IMR-90 (cell line): ENCODE measurements at regions not wholly inside any gene's neighbourhood (a gene's known extent, or its start where the extent isn't known, plus 50 kb on each side); places are given as distances from the start of the nearest gene placed in this dataset.

Source experiments
- ATAC-seq: fragments of 200-7000 bp; cut with Tn5 transposase; 2 replicates; pipeline ENCODE4 v1.9.1; 2020; ENCODE audit warnings: low read depth, mild to moderate bottlenecking, moderate library complexity
- BruUV-seq: library from RNA; stranded (reverse); fragments of 400-500 nt; replicated peaks from 2 replicates; lab custom pipeline; 2021; lab: Mats Ljungman, UMichigan
- CTCF ChIA-PET: fragments of 300-600 bp; formaldehyde crosslinking; extraction: SDS; loops from one replicate; lab custom pipeline; 2021; ENCODE audit warnings: antibody characterized with exemption; lab: Yijun Ruan, JAX
- POLR2A ChIA-PET: fragments of 300-600 bp; sonication (Branson Sonifier 250); formaldehyde crosslinking; loops from one replicate; lab custom pipeline; 2022; ENCODE audit warnings: antibody characterized with exemption; ENCODE audit not compliant: unreplicated experiment; lab: Charles Lee
- DNase-seq: peaks from one replicate; pipeline ENCODE4 v3.0.0; 2013
- H2AFZ ChIP-seq: replicated peaks from 2 replicates; pipeline ENCODE3; 2013; ENCODE audit warnings: low read length, mild to moderate bottlenecking; ENCODE audit not compliant: poor library complexity
- H2AK5ac ChIP-seq: 2 replicates; pipeline ENCODE4 v1.6.1; 2013; ENCODE audit warnings: low read depth, low read length, inconsistent platforms
- H2AK9ac ChIP-seq: replicated peaks from 2 replicates; pipeline ENCODE3; 2013; ENCODE audit warnings: mild to moderate bottlenecking, low read depth, low read length, moderate library complexity; ENCODE audit not compliant: poor library complexity
- H2BK120ac ChIP-seq: 2 replicates; pipeline ENCODE4 v1.6.1; 2013; ENCODE audit warnings: low read depth, low read length, inconsistent platforms
- H2BK15ac ChIP-seq: 3 replicates; pipeline ENCODE4 v1.6.1; 2013; ENCODE audit warnings: low read depth, low read length, inconsistent platforms
- H2BK20ac ChIP-seq: 2 replicates; pipeline ENCODE4 v1.6.1; 2013; ENCODE audit warnings: low read depth, mild to moderate bottlenecking, inconsistent platforms, low read length, moderate library complexity
- H2BK5ac ChIP-seq: 2 replicates; pipeline ENCODE4 v1.6.1; 2013; ENCODE audit warnings: mild to moderate bottlenecking, low read depth, low read length, inconsistent platforms; ENCODE audit not compliant: poor library complexity, severe bottlenecking
- H3K14ac ChIP-seq: replicated peaks from 2 replicates; pipeline ENCODE4 v1.6.1; 2013; ENCODE audit warnings: low read depth, low read length, inconsistent platforms
- H3K18ac ChIP-seq: 2 replicates; pipeline ENCODE4 v1.6.1; 2013; ENCODE audit warnings: low read depth, low read length, control low read depth
- H3K23ac ChIP-seq: 2 replicates; pipeline ENCODE4 v1.6.1; 2013; ENCODE audit warnings: low read depth, low read length, inconsistent platforms
- H3K27ac ChIP-seq: 2 replicates; pipeline ENCODE4 v1.5.1; 2013; ENCODE audit warnings: mild to moderate bottlenecking, control low read depth, low read length; ENCODE audit not compliant: insufficient read depth
- H3K27me3 ChIP-seq: 2 replicates; pipeline ENCODE4 v1.6.1; 2013; ENCODE audit warnings: low read length; ENCODE audit not compliant: control insufficient read depth, insufficient read depth
- H3K36me3 ChIP-seq: 2 replicates; pipeline ENCODE4 v1.6.1; 2013; ENCODE audit warnings: low read length, mixed read lengths; ENCODE audit not compliant: control insufficient read depth, insufficient read depth
- H3K4ac ChIP-seq: 2 replicates; pipeline ENCODE4 v1.6.1; 2013; ENCODE audit warnings: low read depth, low read length, inconsistent platforms
- H3K4me1 ChIP-seq: 2 replicates; pipeline ENCODE4 v1.6.1; 2013; ENCODE audit warnings: low read length, mixed read lengths; ENCODE audit not compliant: control insufficient read depth, insufficient read depth
- H3K4me2 ChIP-seq: 2 replicates; pipeline ENCODE4 v1.6.1; 2013; ENCODE audit warnings: low read depth, mild to moderate bottlenecking, control low read depth, low read length, moderate library complexity
- H3K4me3 ChIP-seq: 2 replicates; pipeline ENCODE4 v1.5.1; 2013; ENCODE audit warnings: low read depth, mild to moderate bottlenecking, control low read depth, low read length, moderate library complexity; ENCODE audit not compliant: insufficient read depth
- H3K56ac ChIP-seq: 2 replicates; pipeline ENCODE4 v1.6.1; 2013; ENCODE audit warnings: low read length, inconsistent platforms; ENCODE audit not compliant: insufficient read depth; ENCODE audit errors: extremely low read depth
- H3K79me1 ChIP-seq, 2 experiments: 2 replicates each; pipeline ENCODE4 v1.6.1; 2013; ENCODE audit warnings: low read length in 2 of 2, inconsistent platforms in 1 of 2, low read depth in 1 of 2
- H3K9ac ChIP-seq: 2 replicates; pipeline ENCODE4 v1.6.1; 2013; ENCODE audit warnings: low read depth, low read length, control low read depth
- H3K9me1 ChIP-seq: 2 replicates; pipeline ENCODE4 v1.6.1; 2013; ENCODE audit warnings: low read length, inconsistent platforms; ENCODE audit not compliant: insufficient read depth
- H3K9me3 ChIP-seq: 2 replicates; pipeline ENCODE4 v1.6.1; 2013; ENCODE audit warnings: low read length; ENCODE audit not compliant: control insufficient read depth, insufficient read depth
- H4K20me1 ChIP-seq: 2 replicates; pipeline ENCODE4 v1.6.1; 2013; ENCODE audit warnings: low read length, inconsistent platforms; ENCODE audit not compliant: insufficient read depth
- H4K5ac ChIP-seq: 2 replicates; pipeline ENCODE4 v1.6.1; 2013; ENCODE audit warnings: mild to moderate bottlenecking, low read depth, low read length, control low read depth
- H4K8ac ChIP-seq, 2 experiments: 2 replicates each; pipeline ENCODE4 v1.6.1; 2013; ENCODE audit warnings: low read depth in 2 of 2, low read length in 2 of 2, control low read depth in 1 of 2, inconsistent platforms in 1 of 2
- H4K91ac ChIP-seq: 2 replicates; pipeline ENCODE4 v1.6.1; 2013; ENCODE audit warnings: low read depth, low read length, inconsistent platforms; ENCODE audit not compliant: insufficient read depth
- CEBPB ChIP-seq: IDR thresholded peaks from 2 replicates; pipeline ENCODE4 v1.6.1; 2012; ENCODE audit warnings: low read depth, low read length, improper control_type of control experiment
- ELK1 ChIP-seq: fragments of 150-350 bp; IDR thresholded peaks from 2 replicates; pipeline ENCODE4 v1.6.1; 2016; ENCODE audit warnings: low read depth, mild to moderate bottlenecking, low read length, moderate library complexity, borderline replicate concordance
- FOS ChIP-seq: fragments of 150-350 bp; IDR thresholded peaks from 2 replicates; pipeline ENCODE4 v1.6.1; 2016; ENCODE audit warnings: low read depth, low read length
- MAFK ChIP-seq: IDR thresholded peaks from 2 replicates; pipeline ENCODE4 v1.6.1; 2012; ENCODE audit warnings: low read depth, low read length, improper control_type of control experiment
- MAZ ChIP-seq: IDR thresholded peaks from 2 replicates; pipeline ENCODE4 v1.6.1; 2012; ENCODE audit warnings: low read depth, mild to moderate bottlenecking, low read length, improper control_type of control experiment, moderate library complexity, borderline replicate concordance
- MXI1 ChIP-seq: IDR thresholded peaks from 2 replicates; pipeline ENCODE4 v1.6.1; 2012; ENCODE audit warnings: low read depth, mild to moderate bottlenecking, low read length, moderate library complexity, borderline replicate concordance
- RAD21 ChIP-seq: IDR thresholded peaks from 2 replicates; pipeline ENCODE4 v1.6.1; 2012; ENCODE audit warnings: low read length, improper control_type of control experiment
- RCOR1 ChIP-seq: IDR thresholded peaks from 2 replicates; pipeline ENCODE4 v1.6.1; 2012; ENCODE audit warnings: mild to moderate bottlenecking, low read length, improper control_type of control experiment; ENCODE audit not compliant: insufficient replicate concordance
- SMC3 ChIP-seq: fragments of 150-350 bp; IDR thresholded peaks from 2 replicates; pipeline ENCODE4 v1.6.1; 2016; ENCODE audit warnings: low read depth, mild to moderate bottlenecking, antibody characterized with exemption, low read length, moderate library complexity
- USF2 ChIP-seq: fragments of 150-350 bp; IDR thresholded peaks from 2 replicates; pipeline ENCODE4 v1.6.1; 2017; ENCODE audit warnings: mild to moderate bottlenecking, antibody characterized with exemption, low read length, low read depth
- WGBS, 2 experiments: methylation state at CpG; one replicate each; pipeline versions ENCODE4 v1.1.5 to v1.1.7; 2013; ENCODE audit warnings: missing lambda C conversion rate in 2 of 2; ENCODE audit not compliant: insufficient read length in 1 of 2; ENCODE audit errors: extremely low coverage in 2 of 2; 5-methylcytosine and 5-hydroxymethylcytosine counted together
- dilution Hi-C: fragments of 300-500 bp; cut with HindIII; formaldehyde crosslinking; loops from one replicate; pipeline ENCODE4 v1.14.3; 2018; ENCODE audit warnings: low sequenced_read_pairs; ENCODE audit not compliant: unreplicated experiment
- in situ Hi-C: fragments of 300-500 bp; cut with MboI; formaldehyde crosslinking; loops from 3 replicates; pipeline ENCODE4 v1.14.3; 2019; ENCODE audit warnings: low sequenced_read_pairs, inconsistent platforms, mixed read lengths
- intact Hi-C: fragments of 100-400 bp; cut with micrococcal nuclease; formaldehyde crosslinking; loops from 2 replicates; pipeline ENCODE4 v1.10.0; 2022
- TF ChIP-seq, protein P1 (sequence below): conservative IDR thresholded peaks from 2 replicates; pipeline ENCODE4 v1.5.1; 2012; ENCODE audit warnings: mild to moderate bottlenecking, low read depth, low read length, improper control_type of control experiment

- H3K56ac ChIP-seq, result no peak overlapping the region
- no peak overlapping the region for H3K18ac ChIP-seq
- no peak overlapping the region for H2AK9ac ChIP-seq
- intact Hi-C loops (no loop called here), in situ Hi-C loops (no loop called here), dilution Hi-C loops (no loop called here)
- DNase-seq, result no peak
- H3K36me3 ChIP-seq, result no peaks in the 10 kb centered on the region
- H2AFZ ChIP-seq, result no peak overlapping the region
- H3K9me1 ChIP-seq, result 0 out of 2 replicates have a peak, but pooled peaks cover 3% of the 10 kb centered on the region
- no peak for ATAC-seq
- peaks cover 2% of the 10 kb centered on the region; the same call in 1 of the 2 replicates for H3K27me3 ChIP-seq
- H2BK20ac ChIP-seq, result no peak overlapping the region
- peaks cover 3% of the 10 kb centered on the region; the same call in 1 of the 2 replicates for H3K4me1 ChIP-seq
- no peak overlapping the region for H2BK5ac ChIP-seq
- no peak overlapping the region for H3K4ac ChIP-seq
- no peak overlapping the region for H3K27ac ChIP-seq
- WGBS, 2 experiments, result 100% methylated on average over 2 of the region's 5 CpGs; no CpG with 5 or more reads in 1 of the 2 experiments
- H3K9ac ChIP-seq, result no peak overlapping the region
- no TSS peak for BruUV-seq
- H3K4me2 ChIP-seq, result no peak overlapping the region
- ChIA-PET POLR2A (no interaction called here), CTCF (interaction anchor here (0.6 to 1.3 kb wide), 3 partner anchors 17 to 35 kb away, joined by 3 read pairs; no protein-coding TSS in a partner anchor)
- H3K9me3 ChIP-seq, result no peaks in the 10 kb centered on the region
- no peak overlapping the region for H2BK120ac ChIP-seq
- no peak overlapping the region for H3K14ac ChIP-seq
- H2AK5ac ChIP-seq, result no peak overlapping the region
- no peak overlapping the region for H3K23ac ChIP-seq
- no peak for TF ChIP-seq MXI1
- no peak for TF ChIP-seq MAZ
- no peak for TF ChIP-seq RAD21
- TF ChIP-seq, protein P1, sequence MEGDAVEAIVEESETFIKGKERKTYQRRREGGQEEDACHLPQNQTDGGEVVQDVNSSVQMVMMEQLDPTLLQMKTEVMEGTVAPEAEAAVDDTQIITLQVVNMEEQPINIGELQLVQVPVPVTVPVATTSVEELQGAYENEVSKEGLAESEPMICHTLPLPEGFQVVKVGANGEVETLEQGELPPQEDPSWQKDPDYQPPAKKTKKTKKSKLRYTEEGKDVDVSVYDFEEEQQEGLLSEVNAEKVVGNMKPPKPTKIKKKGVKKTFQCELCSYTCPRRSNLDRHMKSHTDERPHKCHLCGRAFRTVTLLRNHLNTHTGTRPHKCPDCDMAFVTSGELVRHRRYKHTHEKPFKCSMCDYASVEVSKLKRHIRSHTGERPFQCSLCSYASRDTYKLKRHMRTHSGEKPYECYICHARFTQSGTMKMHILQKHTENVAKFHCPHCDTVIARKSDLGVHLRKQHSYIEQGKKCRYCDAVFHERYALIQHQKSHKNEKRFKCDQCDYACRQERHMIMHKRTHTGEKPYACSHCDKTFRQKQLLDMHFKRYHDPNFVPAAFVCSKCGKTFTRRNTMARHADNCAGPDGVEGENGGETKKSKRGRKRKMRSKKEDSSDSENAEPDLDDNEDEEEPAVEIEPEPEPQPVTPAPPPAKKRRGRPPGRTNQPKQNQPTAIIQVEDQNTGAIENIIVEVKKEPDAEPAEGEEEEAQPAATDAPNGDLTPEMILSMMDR, result no peak
- no peak for TF ChIP-seq SMC3
- no peak for TF ChIP-seq RCOR1
- TF ChIP-seq FOS, result no peak
- TF ChIP-seq USF2, result no peak
- no peak for TF ChIP-seq MAFK
- no peak for TF ChIP-seq ELK1
- TF ChIP-seq CEBPB, result no peak
- no peak overlapping the region for H4K8ac ChIP-seq
- H2BK15ac ChIP-seq, result no peak overlapping the region
- H3K4me3 ChIP-seq, result no peak overlapping the region
- H4K91ac ChIP-seq, result no peak overlapping the region
- no peak overlapping the region for H4K5ac ChIP-seq
- H4K20me1 ChIP-seq, result no peaks in the 10 kb centered on the region
- no peaks in the 10 kb centered on the region for H3K79me1 ChIP-seq
Measured at GRCh38 chr12:91743280-91743679, 402.4 kb downstream of the BTG1 start.
